ENCODE measurements at regions not wholly inside any gene's neighbourhood (a gene's known extent, or its start where the extent isn't known, plus 50 kb on each side); places are given as distances from the start of the nearest gene placed in this dataset.

GRCh38 chr4:75338352-75338880, 175.8 kb downstream of the RCHY1 start:
- TF ChIP-seq CTCF (IDR thresholded peaks at IDR 0.05; ENCODE audit: extremely low read depth in 1 of 2, insufficient read depth in 1 of 2, low read depth in 1 of 2, low read length in 2 of 2), result no peak
- no peak for TF ChIP-seq MAX (IDR thresholded peaks at IDR 0.05; ENCODE audit: insufficient read depth, insufficient read length)
- TF ChIP-seq POLR2A (IDR thresholded peaks at IDR 0.05; ENCODE audit: low read depth, low read length), result no peak
- TF ChIP-seq POLR2AphosphoS5 (IDR thresholded peaks at IDR 0.05; ENCODE audit: insufficient read depth, low read depth, low read length), result no peak
- no peak for TF ChIP-seq EZH2 (IDR thresholded peaks at IDR 0.05; ENCODE audit: borderline replicate concordance, low read depth, low read length, severe bottlenecking)
- no peak for TF ChIP-seq MYC (IDR thresholded peaks at IDR 0.05; ENCODE audit: low read depth, low read length)

Data from endothelial cell of umbilical vein (primary cell).